HEK293T (cell line): ENCODE measurements at regions not wholly inside any gene's neighbourhood (a gene's known extent, or its start where the extent isn't known, plus 50 kb on each side); places are given as distances from the start of the nearest gene placed in this dataset.

Experiments
- CTCF ChIA-PET: fragments of 350-600 bp; formaldehyde crosslinking; extraction: SDS; loops from one replicate; lab custom pipeline; 2021; ENCODE audit warnings: antibody characterized with exemption, inconsistent platforms; lab: Yijun Ruan, JAX
- POLR2A ChIA-PET: fragments of 350-600 bp; formaldehyde crosslinking; extraction: SDS; loops from one replicate; lab custom pipeline; 2020; ENCODE audit warnings: antibody characterized with exemption, inconsistent platforms; lab: Yijun Ruan, JAX
- DNase-seq: peaks from one replicate; pipeline ENCODE4 v3.0.0; 2012; ENCODE audit warnings: mixed read lengths; ENCODE audit errors: extremely low spot score
- ARNT ChIP-seq: fragments of 450-650 bp; IDR thresholded peaks from 2 replicates; pipeline ENCODE4 v1.6.1; 2017; ENCODE audit warnings: mild to moderate bottlenecking
- BHLHE40 ChIP-seq: fragments of 450-650 bp; IDR thresholded peaks from 2 replicates; pipeline ENCODE4 v1.6.1; 2016; ENCODE audit warnings: mild to moderate bottlenecking, moderate library complexity, borderline replicate concordance
- CTBP1 ChIP-seq: fragments of 450-650 bp; IDR thresholded peaks from 2 replicates; pipeline ENCODE4 v1.6.1; 2016; ENCODE audit warnings: borderline replicate concordance
- ELF4 ChIP-seq: fragments of 450-650 bp; IDR thresholded peaks from 2 replicates; pipeline ENCODE4 v1.6.1; 2017; ENCODE audit warnings: antibody characterized with exemption
- FOXA1 ChIP-seq: fragments of 450-650 bp; IDR thresholded peaks from 2 replicates; pipeline ENCODE4 v1.6.1; 2016; ENCODE audit warnings: mild to moderate bottlenecking
- FOXK2 ChIP-seq: fragments of 450-650 bp; IDR thresholded peaks from 2 replicates; pipeline ENCODE4 v1.6.1; 2016; ENCODE audit warnings: mild to moderate bottlenecking
- FOXM1 ChIP-seq: fragments of 450-650 bp; IDR thresholded peaks from 2 replicates; pipeline ENCODE4 v1.6.1; 2017; ENCODE audit warnings: mild to moderate bottlenecking, borderline replicate concordance
- HDGF ChIP-seq: fragments of 450-650 bp; IDR thresholded peaks from 2 replicates; pipeline ENCODE4 v1.6.1; 2017; ENCODE audit warnings: antibody characterized with exemption, borderline replicate concordance
- L3MBTL2 ChIP-seq: fragments of 450-650 bp; conservative IDR thresholded peaks from 2 replicates; pipeline ENCODE4 v1.6.1; 2016; ENCODE audit warnings: mild to moderate bottlenecking
- LEF1 ChIP-seq: fragments of 450-650 bp; IDR thresholded peaks from 2 replicates; pipeline ENCODE4 v1.6.1; 2017; ENCODE audit warnings: mild to moderate bottlenecking, borderline replicate concordance
- NFRKB ChIP-seq: fragments of 450-650 bp; IDR thresholded peaks from 2 replicates; pipeline ENCODE4 v1.6.1; 2016; ENCODE audit warnings: mild to moderate bottlenecking, moderate library complexity
- SP1 ChIP-seq: fragments of 450-650 bp; IDR thresholded peaks from 2 replicates; pipeline ENCODE4 v1.6.1; 2017
- SUZ12 ChIP-seq: fragments of 450-650 bp; IDR thresholded peaks from 2 replicates; pipeline ENCODE4 v1.6.1; 2016; ENCODE audit warnings: mild to moderate bottlenecking
- TARDBP ChIP-seq: fragments of 450-650 bp; IDR thresholded peaks from 2 replicates; pipeline ENCODE4 v1.6.1; 2016
- ZNF384 ChIP-seq: fragments of 450-650 bp; IDR thresholded peaks from 2 replicates; pipeline ENCODE4 v1.6.1; 2016
- TF ChIP-seq, protein P1 (sequence below): fragments of 450-650 bp; IDR thresholded peaks from 2 replicates; pipeline ENCODE4 v1.6.1; 2016

DNA sequence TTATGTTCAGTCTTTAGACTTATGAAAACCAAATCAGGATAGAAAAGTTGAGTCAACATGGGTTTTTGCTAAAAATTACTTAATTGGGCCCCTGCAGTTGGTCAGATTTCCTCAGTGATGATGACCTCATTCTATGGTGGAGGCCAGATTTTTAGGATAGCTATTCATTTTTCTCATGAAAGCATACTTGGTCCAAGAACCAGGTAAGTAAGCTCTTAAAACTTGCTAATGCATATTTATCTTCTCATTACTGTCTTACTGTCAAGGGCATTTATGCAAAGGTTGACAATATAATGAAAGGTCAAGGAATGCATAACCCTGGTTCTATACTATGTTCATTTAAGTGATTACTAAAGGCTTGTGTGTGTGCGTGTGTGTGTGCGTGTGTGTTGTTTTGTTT lies 650.6 kb downstream of the SATB2 start:
- no peak for TF ChIP-seq FOXK2
- TF ChIP-seq BHLHE40, result no peak
- ChIA-PET POLR2A (no interaction called here), CTCF (no interaction called here)
- DNase-seq, result no peak

DNA sequence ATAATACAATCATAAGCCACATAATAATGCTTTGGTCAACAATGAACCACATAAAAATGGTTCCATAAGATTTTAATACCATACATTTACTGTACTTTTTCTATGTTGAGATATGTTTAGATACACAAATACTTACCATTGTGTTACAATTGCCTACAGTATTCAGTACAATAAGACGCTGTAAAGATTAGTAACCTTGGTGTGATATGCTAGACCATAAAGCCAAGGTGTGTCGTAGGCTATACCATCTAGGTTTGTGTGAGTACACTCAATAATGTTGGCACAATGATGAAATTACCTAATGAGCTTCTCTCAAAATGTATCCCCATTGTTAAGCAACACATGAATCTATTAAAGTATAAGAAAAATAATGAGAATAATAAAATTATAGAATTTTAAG lies 662.3 kb downstream of the SATB2 start:
- ChIA-PET CTCF (no interaction called here), POLR2A (no interaction called here)
- no peak for TF ChIP-seq FOXA1
- no peak for DNase-seq

DNA sequence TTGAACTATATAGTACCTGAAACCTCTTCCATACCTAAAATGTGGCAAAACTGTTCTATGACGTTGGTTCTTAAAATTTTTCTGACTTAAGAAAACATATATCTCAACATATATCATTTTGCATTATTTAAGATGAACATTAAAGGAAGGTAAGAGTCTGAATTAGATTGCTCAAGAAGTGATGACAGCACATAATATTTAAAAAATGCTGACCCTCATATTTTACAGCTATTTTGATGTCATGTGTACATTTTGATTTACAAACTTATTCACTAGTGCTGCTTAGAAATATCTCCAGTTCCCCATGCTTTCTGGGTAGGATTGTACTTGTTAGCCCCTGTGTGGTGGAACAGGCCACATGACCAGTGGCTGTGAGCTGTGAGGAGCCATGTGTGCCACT lies 666.1 kb downstream of the SATB2 start:
- TF ChIP-seq, protein P1, sequence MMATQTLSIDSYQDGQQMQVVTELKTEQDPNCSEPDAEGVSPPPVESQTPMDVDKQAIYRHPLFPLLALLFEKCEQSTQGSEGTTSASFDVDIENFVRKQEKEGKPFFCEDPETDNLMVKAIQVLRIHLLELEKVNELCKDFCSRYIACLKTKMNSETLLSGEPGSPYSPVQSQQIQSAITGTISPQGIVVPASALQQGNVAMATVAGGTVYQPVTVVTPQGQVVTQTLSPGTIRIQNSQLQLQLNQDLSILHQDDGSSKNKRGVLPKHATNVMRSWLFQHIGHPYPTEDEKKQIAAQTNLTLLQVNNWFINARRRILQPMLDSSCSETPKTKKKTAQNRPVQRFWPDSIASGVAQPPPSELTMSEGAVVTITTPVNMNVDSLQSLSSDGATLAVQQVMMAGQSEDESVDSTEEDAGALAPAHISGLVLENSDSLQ, result no peak
- TF ChIP-seq FOXA1, result no peak
- no peak for TF ChIP-seq L3MBTL2
- no peak for TF ChIP-seq FOXM1
- no peak for TF ChIP-seq BHLHE40
- no peak for TF ChIP-seq SUZ12
- TF ChIP-seq HDGF, result no peak
- TF ChIP-seq FOXK2, result no peak
- no peak for TF ChIP-seq ELF4
- TF ChIP-seq ARNT, result no peak
- no peak for TF ChIP-seq SP1
- no peak for TF ChIP-seq TARDBP
- no peak for TF ChIP-seq LEF1
- no peak for TF ChIP-seq ZNF384
- ChIA-PET CTCF (interaction anchor here (0.6 kb wide), 1 partner anchor 37 kb away, joined by 3 read pairs; no protein-coding TSS in a partner anchor), POLR2A (no interaction called here)
- DNase-seq, result no peak

DNA sequence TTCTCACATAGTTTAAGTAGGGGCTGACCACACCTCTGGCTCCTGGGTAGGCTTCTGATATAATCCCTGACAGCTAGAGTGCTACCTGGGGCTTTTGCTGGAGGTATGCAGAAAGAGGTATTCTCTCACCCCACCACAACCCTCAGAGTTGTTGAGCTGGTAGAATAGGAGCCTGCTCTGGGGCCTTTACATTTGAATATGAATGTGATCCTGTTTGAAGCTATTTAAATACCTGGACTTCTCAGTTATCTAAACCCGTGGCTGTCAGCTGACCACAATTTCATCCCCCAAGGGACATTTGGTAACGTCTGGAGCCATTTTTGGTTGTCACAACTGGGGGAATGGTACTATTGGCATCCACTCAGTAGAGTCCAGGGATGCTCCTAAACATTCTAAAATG lies 669.1 kb downstream of the SATB2 start:
- ChIA-PET CTCF (no interaction called here), POLR2A (no interaction called here)
- DNase-seq, result no peak
- TF ChIP-seq ZNF384 (no peak), SP1 (no peak), FOXM1 (no peak), FOXK2 (no peak), NFRKB (no peak), ARNT (no peak), BHLHE40 (no peak), LEF1 (no peak), SUZ12 (no peak)
- TF ChIP-seq, protein P1, result no peak

DNA sequence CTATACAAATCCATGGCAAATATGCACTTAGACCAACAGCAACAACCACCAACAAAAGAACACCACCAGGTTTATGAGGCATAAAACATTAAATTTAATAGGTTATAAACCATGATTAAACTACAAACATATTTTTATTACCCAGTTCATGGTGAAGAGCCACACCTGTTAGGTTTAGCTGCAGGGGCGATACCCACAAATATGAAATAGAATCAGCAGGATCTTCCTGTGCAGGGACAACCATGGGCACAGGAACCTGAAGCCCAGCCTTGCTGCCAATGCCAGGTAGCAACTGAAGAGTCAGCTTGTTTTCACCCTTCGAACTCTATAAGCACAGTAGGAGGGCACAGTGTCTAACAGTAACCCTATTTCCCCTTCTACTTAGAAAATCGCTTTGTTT lies 675.0 kb downstream of the SATB2 start:
- TF ChIP-seq ARNT (no peak), SUZ12 (no peak), HDGF (no peak), ELF4 (no peak), ZNF384 (no peak), BHLHE40 (no peak), LEF1 (no peak), CTBP1 (no peak), SP1 (no peak), FOXK2 (no peak), TARDBP (no peak), L3MBTL2 (no peak), FOXM1 (no peak)
- POLR2A ChIA-PET, result no interaction called here
- CTCF ChIA-PET, result no interaction called here
- DNase-seq, result no peak

DNA sequence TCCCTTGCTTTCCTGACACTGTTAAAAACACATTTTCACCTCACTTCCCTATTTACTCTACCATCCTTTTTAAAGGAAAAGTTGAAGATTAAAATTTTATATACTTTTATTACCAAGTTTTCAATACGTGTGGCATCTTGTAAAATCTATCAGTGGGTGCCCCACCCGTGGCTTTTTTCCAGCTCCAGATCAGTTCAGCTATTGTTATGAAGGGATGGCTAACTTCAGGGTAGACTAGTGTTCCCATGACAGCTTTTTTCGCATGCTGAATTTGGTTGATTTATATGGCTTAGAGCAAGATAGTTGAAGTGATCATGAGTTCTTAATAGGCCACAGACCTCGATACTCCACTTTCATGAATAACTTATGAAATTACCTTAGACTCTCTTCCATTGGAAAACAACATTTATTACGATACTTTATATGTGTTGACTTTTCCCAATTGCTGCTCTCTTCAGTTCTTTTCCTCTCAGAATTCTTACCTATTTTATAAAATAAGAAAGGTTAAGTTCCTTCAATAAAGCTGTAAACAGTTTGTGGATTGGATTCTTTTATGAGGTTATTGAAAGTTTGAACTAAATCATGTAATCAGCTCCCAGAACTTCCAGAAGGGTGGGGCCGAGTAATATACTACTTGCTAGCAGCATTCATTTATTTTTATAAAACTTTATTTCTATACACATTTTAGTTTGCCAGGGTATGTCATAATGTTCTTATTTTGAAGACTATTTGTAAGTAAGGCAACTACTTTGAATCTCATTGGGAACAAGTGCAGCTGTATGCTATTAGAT lies 680.9 kb downstream of the SATB2 start:
- no peak for DNase-seq
- POLR2A ChIA-PET, result no interaction called here
- TF ChIP-seq ARNT (no peak), CTBP1 (no peak), FOXM1 (no peak), ZNF384 (no peak), HDGF (no peak), L3MBTL2 (no peak), SUZ12 (no peak), LEF1 (no peak), FOXA1 (no peak), FOXK2 (no peak), NFRKB (no peak), BHLHE40 (no peak)
- CTCF ChIA-PET, result no interaction called here

DNA sequence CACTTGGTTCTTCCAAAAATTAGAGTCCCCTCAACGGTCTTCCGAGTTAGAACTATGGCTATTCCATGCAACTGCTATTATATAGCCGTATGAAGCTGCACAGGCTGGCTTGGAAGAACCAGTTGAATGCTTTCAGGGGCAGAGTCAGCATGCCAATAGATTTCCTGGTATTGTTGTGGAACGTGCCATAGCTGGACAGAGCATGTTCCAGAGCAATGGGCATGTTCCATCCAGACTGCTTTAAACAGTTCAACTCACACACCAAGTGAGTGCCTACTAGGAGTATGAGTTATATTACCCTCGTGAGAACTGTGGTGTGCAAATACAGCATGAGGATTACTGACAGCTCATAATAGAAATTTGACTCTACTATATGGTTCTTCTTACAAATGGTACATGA lies 682.0 kb downstream of the SATB2 start:
- no peak for TF ChIP-seq CTBP1
- TF ChIP-seq LEF1, result no peak
- ChIA-PET CTCF (no interaction called here), POLR2A (no interaction called here)
- DNase-seq, result no peak
